Cardiac fibroblast (primary cell): ENCODE measurements at regions not wholly inside any gene's neighbourhood (a gene's known extent, or its start where the extent isn't known, plus 50 kb on each side); places are given as distances from the start of the nearest gene placed in this dataset.
"Not testable (repeated sequence)": the region's sequence is repeated elsewhere in the genome, so short reads cannot be mapped to it uniquely, and the experiment has no call there.

Source experiments
- DNase-seq, 2 donors: peaks; one replicate each; pipeline versions ENCODE4 v3.0.0 to v3.0.0-alpha.2; 2010; ENCODE audit warnings: low read depth in 2 of 2
- H3K4me3 ChIP-seq, 2 donors: replicated peaks in 1 of 2; 1 replicate in 1 of 2; 2 replicates in 1 of 2; pipeline ENCODE4 v1.5.1; 2011; ENCODE audit warnings: low read depth in 2 of 2, low read length in 2 of 2, mild to moderate bottlenecking in 2 of 2, moderate library complexity in 1 of 2
- CTCF ChIP-seq: IDR thresholded peaks from one replicate; pipeline ENCODE4 v1.5.1; 2011; ENCODE audit warnings: low read depth, mild to moderate bottlenecking, low read length, inconsistent platforms

GRCh38 chr18:55968550-55968949, 380.6 kb upstream of the TCF4 start:
- TF ChIP-seq CTCF, result no peak
- H3K4me3 ChIP-seq, result no peak overlapping the region
- peak in 1 of 2 donors; percentile 15 for DNase-seq

- no peak for DNase-seq
- no peak overlapping the region for H3K4me3 ChIP-seq
- TF ChIP-seq CTCF, result no peak
Observed at GRCh38 chr18:55967019-55967418, 379.0 kb upstream of the TCF4 start.

GRCh38 chr18:55964171-55964570, 376.2 kb upstream of the TCF4 start:
- DNase-seq, result no peak
- no peak overlapping the region for H3K4me3 ChIP-seq
- no peak for TF ChIP-seq CTCF

- TF ChIP-seq CTCF, result no peak
- H3K4me3 ChIP-seq, result no peak overlapping the region
- DNase-seq, result no peak
Observed at GRCh38 chr18:55953326-55953725, 365.3 kb upstream of the TCF4 start.

- not testable (repeated sequence) for DNase-seq, H3K4me3 ChIP-seq
Observed at GRCh38 chr18:55951738-55952137, 363.7 kb upstream of the TCF4 start.

- no peak overlapping the region for H3K4me3 ChIP-seq
- no peak for DNase-seq
- TF ChIP-seq CTCF, result no peak
Observed at GRCh38 chr18:55950379-55951166, 362.6 kb upstream of the TCF4 start.

GRCh38 chr18:55934821-55935220, 346.8 kb upstream of the TCF4 start:
- no peak for TF ChIP-seq CTCF
- no peak overlapping the region for H3K4me3 ChIP-seq
- DNase-seq, result no peak
